GM21786 (cell line): ENCODE measurements at regions not wholly inside any gene's neighbourhood (a gene's known extent, or its start where the extent isn't known, plus 50 kb on each side); places are given as distances from the start of the nearest gene placed in this dataset.
A peak's percentile ranks its signal among the peaks of the same experiment; 100 is the strongest.
"Not testable (repeated sequence)": the region's sequence is repeated elsewhere in the genome, so short reads cannot be mapped to it uniquely, and the experiment has no call there.

Source experiments
- ATAC-seq: cut with Tn5 transposase; IDR thresholded peaks from one replicate; pipeline ENCODE4 v1.9.1; 2021; ENCODE audit not compliant: unreplicated experiment

DNA sequence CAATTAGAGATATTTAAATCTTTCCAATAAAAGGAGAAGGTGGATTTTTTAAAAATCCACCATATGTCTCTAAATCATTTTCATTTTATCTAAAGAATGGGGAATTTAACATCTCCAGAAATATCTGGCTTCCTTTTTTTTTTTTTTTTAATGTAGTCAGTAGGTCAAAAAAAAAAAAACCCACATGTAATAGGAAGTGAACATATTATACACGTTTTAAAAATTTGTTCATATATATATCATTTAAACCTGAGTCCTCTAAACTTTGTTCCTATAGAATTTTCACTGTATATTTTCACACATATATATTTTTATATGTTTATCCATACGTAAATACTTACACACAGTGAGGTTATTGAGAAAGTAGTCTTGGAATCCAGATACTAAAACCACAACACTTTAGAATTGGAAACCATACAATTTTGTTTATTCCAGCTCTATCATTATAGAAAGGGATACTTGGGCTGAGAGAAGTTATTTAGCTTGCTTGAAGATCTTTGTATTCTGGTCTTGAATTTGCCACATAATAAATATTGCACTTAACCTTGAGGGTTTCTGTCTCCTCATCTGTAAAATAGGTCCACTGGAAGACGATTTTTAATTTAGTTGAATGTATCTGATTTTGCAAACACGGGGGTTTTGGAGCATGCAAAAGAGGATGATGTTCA is 62.1 kb upstream of the ZNF217 start:
- ATAC-seq = no peak

DNA sequence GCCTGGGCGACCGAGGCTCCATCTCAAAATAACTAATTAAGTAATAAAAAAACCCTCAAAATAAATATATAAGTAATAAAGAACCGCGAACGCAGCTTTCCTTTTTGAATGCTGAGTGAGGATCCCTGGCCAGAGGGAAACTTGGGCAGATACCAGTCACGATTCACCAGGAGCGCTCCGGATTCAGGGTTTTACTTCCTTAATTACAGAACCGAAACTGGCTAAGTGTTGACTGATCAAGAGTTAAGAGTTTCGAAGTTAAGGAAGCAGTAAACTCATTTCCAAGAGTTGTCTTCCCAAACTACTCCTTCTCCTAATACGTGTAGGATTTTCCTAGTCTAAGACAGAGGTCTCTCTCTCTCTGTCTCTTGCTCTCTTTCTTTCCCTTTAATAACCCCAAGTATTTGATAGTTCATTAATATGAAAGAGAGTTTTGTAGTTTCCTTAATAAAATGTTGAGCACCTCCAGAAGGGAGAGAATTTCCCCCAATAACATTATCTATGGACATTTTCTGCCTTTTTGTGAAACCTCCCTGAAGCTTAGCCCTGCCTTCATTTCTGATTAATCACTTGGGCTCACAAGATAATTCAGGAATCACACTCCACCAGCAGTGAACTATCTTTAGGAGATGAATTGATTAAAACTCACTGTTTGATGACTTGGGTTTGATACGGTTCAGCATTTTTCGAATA is 61.4 kb upstream of the ZNF217 start:
- no peak for ATAC-seq

DNA sequence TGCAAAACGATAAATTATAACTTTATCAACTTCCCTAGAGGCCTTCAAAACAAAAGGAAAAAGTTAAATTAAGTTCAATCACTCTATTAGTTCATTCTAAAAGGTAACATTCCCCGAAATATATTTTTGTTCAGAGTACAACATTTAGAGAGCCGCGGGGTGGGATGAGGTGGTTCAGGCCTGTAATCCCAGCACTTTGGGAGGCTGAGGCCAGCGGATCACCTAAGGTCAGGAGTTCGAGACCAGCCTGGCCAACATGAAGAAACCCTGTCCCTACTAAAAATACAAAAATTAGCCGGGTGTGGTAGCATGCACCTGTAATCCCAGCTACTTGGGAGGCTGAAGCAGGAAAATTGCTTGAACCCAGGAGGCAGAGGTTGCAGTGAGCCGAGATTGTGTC is 60.9 kb upstream of the ZNF217 start:
- not testable (repeated sequence) for ATAC-seq

DNA sequence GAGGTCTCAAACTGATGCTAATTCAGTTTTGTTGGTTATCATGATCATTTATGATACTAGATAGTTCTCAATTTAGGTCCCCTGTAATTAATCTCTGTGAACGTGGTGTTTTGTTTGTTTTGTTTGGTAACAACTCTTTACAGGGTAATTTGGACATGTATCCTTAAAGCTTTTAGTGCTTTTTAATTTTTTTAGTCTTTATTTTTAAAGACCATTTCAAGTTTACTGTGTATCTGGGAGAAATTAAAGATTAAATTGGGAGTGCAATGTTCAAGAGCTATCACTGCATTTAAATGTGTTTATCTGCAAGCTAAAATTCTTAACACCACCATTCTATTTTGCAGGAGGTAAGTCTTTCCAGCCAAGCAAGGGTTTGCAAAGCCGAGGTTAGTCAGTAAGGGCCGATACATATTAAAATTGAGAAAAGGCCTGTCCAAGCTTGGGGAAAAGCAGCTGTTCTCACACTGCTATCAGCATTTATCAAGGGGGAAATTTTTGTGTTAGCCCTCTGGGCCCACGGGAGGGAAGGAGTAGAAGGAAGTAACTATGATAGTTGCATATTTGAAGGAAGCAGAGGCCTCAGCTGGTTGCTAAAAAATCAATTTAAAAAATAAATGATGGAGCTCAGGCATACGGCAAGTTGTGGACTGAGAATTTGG is 59.3 kb upstream of the ZNF217 start:
- ATAC-seq = no peak

DNA sequence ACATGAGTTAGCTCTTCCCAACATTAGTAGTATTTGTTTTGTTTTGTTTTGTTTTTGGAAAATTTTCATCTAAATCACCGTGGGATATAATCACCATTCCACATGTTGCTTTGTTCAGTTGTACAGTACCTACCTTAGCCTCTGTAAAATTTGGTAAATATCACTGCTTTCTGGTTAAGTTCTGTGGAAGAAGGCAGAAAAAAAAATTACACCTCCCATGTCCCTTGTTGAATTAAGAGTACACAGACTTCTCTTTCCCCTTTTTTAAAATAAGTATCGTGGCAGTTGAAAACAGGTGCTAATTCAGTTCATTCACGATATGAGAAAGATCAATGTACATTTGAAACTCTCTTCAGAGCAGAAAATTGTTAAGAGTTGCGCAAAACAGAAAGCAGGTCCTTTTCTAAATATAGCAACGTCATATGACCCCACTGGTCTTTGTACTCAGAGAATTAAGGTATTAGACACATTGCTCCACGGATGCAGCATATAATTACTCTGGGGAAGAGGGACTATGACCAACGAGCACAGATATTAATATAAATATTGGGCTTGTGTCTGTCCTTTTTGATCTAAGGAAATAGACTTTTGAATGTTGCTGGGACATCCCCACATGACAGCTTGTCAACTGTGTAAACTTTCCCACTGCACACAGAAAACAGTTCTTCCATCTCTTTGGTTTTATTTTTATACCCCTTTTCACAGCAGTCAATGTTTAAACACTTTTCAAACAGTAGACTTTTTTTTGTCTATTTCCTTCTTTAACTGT is 58.6 kb upstream of the ZNF217 start:
- ATAC-seq = peak; percentile 75

GRCh38 chr20:53649493-53649892 is 55.9 kb upstream of the ZNF217 start:
- not testable (repeated sequence) for ATAC-seq

DNA sequence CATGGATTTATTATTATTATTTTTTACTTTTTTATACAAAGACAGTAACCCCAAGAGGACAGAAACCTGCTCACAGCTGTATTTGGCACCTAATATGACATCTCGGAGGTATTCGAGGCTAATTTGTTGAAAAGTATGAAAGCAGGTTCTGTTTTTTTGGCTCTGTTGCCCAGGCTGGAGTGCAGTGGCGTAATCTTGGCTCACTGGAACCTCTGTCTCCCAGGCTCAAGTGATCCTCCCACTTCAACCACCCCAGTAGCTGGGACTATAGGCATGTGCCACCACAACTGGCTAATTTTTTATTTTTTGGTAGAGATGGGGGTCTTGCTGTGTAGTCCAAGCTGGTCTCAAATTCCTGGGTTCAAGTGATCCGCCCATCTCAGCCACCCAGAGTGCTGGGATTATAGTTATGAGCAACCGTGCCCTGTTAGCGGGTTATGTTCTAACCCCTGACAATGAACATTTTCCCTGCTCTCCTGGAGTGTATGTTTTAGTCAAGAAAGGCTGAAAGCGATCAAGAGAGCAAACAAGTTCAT is 53.7 kb upstream of the ZNF217 start:
- no peak for ATAC-seq

- ATAC-seq = no peak
These were observed 52.9 kb upstream of the ZNF217 start for GRCh38 chr20:53646550-53646949.

- ATAC-seq = no peak
These were observed 51.9 kb upstream of the ZNF217 start for GRCh38 chr20:53645582-53645897.

- not testable (repeated sequence) for ATAC-seq
These were observed 50.5 kb upstream of the ZNF217 start for GRCh38 chr20:53644108-53644507.
